H1 (cell line): ENCODE measurements at regions not wholly inside any gene's neighbourhood (a gene's known extent, or its start where the extent isn't known, plus 50 kb on each side); places are given as distances from the start of the nearest gene placed in this dataset.
A peak's percentile ranks its signal among the peaks of the same experiment; 100 is the strongest.

Experiments
- CTCF ChIA-PET: fragments of 300-600 bp; sonication (Branson Sonifier 250); formaldehyde crosslinking; loops from one replicate; lab custom pipeline; 2021; ENCODE audit not compliant: partially characterized antibody; lab: Charles Lee
- POLR2A ChIA-PET: fragments of 300-600 bp; sonication (Branson Sonifier 250); formaldehyde crosslinking; loops from one replicate; lab custom pipeline; 2021; ENCODE audit warnings: inconsistent platforms; ENCODE audit not compliant: partially characterized antibody; lab: Charles Lee
- DNase-seq, 2 experiments: peaks; one replicate each; pipeline versions ENCODE4 v3.0.0 to v3.0.0-alpha.2; 2010 to 2022; ENCODE audit warnings: low spot score in 2 of 2, low read depth in 1 of 2, mixed read lengths in 1 of 2
- FAIRE-seq: peaks from 2 replicates; lab custom pipeline; 2011; peaks lifted over from hg19 to GRCh38; lab: Jason Lieb, UNC
- H2AFZ ChIP-seq: 2 replicates; pipeline ENCODE4 v1.8.1; 2012; ENCODE audit warnings: low read length, inconsistent platforms
- H2AK5ac ChIP-seq: 2 replicates; pipeline ENCODE4 v1.6.1; 2013; ENCODE audit warnings: low read depth, low read length
- H2BK120ac ChIP-seq: replicated peaks from 2 replicates; pipeline ENCODE3; 2013; ENCODE audit warnings: low read depth, low read length, inconsistent platforms
- H2BK12ac ChIP-seq: 2 replicates; pipeline ENCODE4 v1.6.1; 2013; ENCODE audit warnings: low read depth, low read length
- H2BK15ac ChIP-seq: 2 replicates; pipeline ENCODE4 v1.6.1; 2013; ENCODE audit warnings: low read length
- H2BK20ac ChIP-seq: 2 replicates; pipeline ENCODE4 v1.6.1; 2013; ENCODE audit warnings: low read length
- H2BK5ac ChIP-seq: 2 replicates; pipeline ENCODE4 v1.6.1; 2013; ENCODE audit warnings: low read depth, low read length
- H3K14ac ChIP-seq: 2 replicates; pipeline ENCODE4 v1.6.1; 2013; ENCODE audit warnings: inconsistent platforms; ENCODE audit not compliant: insufficient read length
- H3K18ac ChIP-seq: 2 replicates; pipeline ENCODE4 v1.6.1; 2013; ENCODE audit warnings: low read length; ENCODE audit errors: extremely low read depth
- H3K23ac ChIP-seq: 2 replicates; pipeline ENCODE4 v1.6.1; 2013; ENCODE audit warnings: inconsistent platforms; ENCODE audit not compliant: insufficient read length
- H3K23me2 ChIP-seq: 2 replicates; pipeline ENCODE4 v1.6.1; 2013; ENCODE audit warnings: low read depth, low read length
- H3K27ac ChIP-seq: 2 replicates; pipeline ENCODE4 v1.6.1; 2011; ENCODE audit warnings: low read depth, low read length, inconsistent platforms
- H3K27me3 ChIP-seq, 4 experiments: replicated peaks in 1 of 4; 1 replicate in 1 of 4; 2 replicates in 3 of 4; pipeline versions ENCODE4 v1.6.1 to v1.8.1; 2011 to 2013; ENCODE audit warnings: low read length in 3 of 4, mild to moderate bottlenecking in 3 of 4, inconsistent platforms in 2 of 4, mixed read lengths in 2 of 4, moderate library complexity in 1 of 4; ENCODE audit not compliant: control insufficient read depth in 3 of 4, insufficient read depth in 3 of 4; ENCODE audit errors: extremely low read depth in 1 of 4
- H3K36me3 ChIP-seq, 4 experiments: 2 replicates each; pipeline versions ENCODE4 v1.6.1 to v1.8.1; 2011 to 2013; ENCODE audit warnings: mild to moderate bottlenecking in 4 of 4, low read length in 3 of 4, moderate library complexity in 2 of 4, control low read depth in 1 of 4, inconsistent platforms in 1 of 4; ENCODE audit not compliant: insufficient read depth in 4 of 4, control insufficient read depth in 2 of 4
- H3K4ac ChIP-seq: replicated peaks from 2 replicates; pipeline ENCODE3; 2013; ENCODE audit warnings: low read length, low read depth, mixed read lengths, inconsistent platforms; ENCODE audit not compliant: insufficient read length
- H3K4me1 ChIP-seq, 4 experiments: replicated peaks in 1 of 4; 1 replicate in 1 of 4; 2 replicates in 3 of 4; pipeline versions ENCODE4 v1.6.1 to v1.8.1; 2011 to 2013; ENCODE audit warnings: low read length in 3 of 4, inconsistent platforms in 2 of 4, mixed read lengths in 1 of 4; ENCODE audit not compliant: insufficient read depth in 4 of 4, control insufficient read depth in 3 of 4
- H3K4me2 ChIP-seq, 2 experiments: 2 replicates each; pipeline versions ENCODE4 v1.6.1 to v1.8.1; 2011 to 2013; ENCODE audit warnings: low read depth in 2 of 2, low read length in 2 of 2, control low read depth in 1 of 2, inconsistent platforms in 1 of 2, mild to moderate bottlenecking in 1 of 2; ENCODE audit not compliant: insufficient read depth in 1 of 2
- H3K4me3 ChIP-seq, 4 experiments: fragments of 200-600, 300-600 bp in 1 of 4; sonication (generic), shearing (Covaris generic), sonication (Bioruptor Twin) in 1 of 4; 2 replicates each; pipeline versions ENCODE4 v1.5.1 to v1.8.1; 2011 to 2016; ENCODE audit warnings: low read length in 4 of 4, low read depth in 3 of 4, control low read depth in 2 of 4, inconsistent platforms in 2 of 4, mild to moderate bottlenecking in 2 of 4, mixed read lengths in 1 of 4, moderate library complexity in 1 of 4; ENCODE audit not compliant: insufficient read depth in 2 of 4; ENCODE audit errors: extremely low read depth in 1 of 4
- H3K56ac ChIP-seq: replicated peaks from 2 replicates; pipeline ENCODE3; 2013; ENCODE audit warnings: low read depth, mild to moderate bottlenecking, mixed read lengths, low read length, inconsistent platforms; ENCODE audit not compliant: insufficient read length
- H3K79me1 ChIP-seq: 2 replicates; pipeline ENCODE4 v1.6.1; 2013; ENCODE audit warnings: low read depth, low read length, control low read depth
- H3K79me2 ChIP-seq, 2 experiments: 2 replicates each; pipeline versions ENCODE4 v1.6.1 to v1.8.1; 2012 to 2013; ENCODE audit warnings: low read length in 2 of 2, mild to moderate bottlenecking in 2 of 2, inconsistent platforms in 1 of 2; ENCODE audit not compliant: insufficient read depth in 2 of 2, control insufficient read depth in 1 of 2
- H3K9ac ChIP-seq, 4 experiments: replicated peaks in 1 of 4; 1 replicate in 1 of 4; 2 replicates in 3 of 4; pipeline versions ENCODE4 v1.6.1 to v1.8.1; 2011 to 2013; ENCODE audit warnings: low read depth in 3 of 4, low read length in 3 of 4, control low read depth in 2 of 4, mild to moderate bottlenecking in 2 of 4, moderate library complexity in 2 of 4, inconsistent platforms in 1 of 4; ENCODE audit errors: extremely low read depth in 1 of 4
- H3K9me3 ChIP-seq, 2 experiments: 2 replicates each; pipeline versions ENCODE4 v1.6.1 to v1.8.1; 2012 to 2013; ENCODE audit warnings: mild to moderate bottlenecking in 2 of 2, moderate library complexity in 2 of 2, control low read depth in 1 of 2, inconsistent platforms in 1 of 2, low read depth in 1 of 2, low read length in 1 of 2, mixed read lengths in 1 of 2; ENCODE audit not compliant: insufficient read depth in 2 of 2
- H4K20me1 ChIP-seq, 2 experiments: replicated peaks in 1 of 2; 2 replicates each; pipeline versions ENCODE3 to v1.8.1; 2011 to 2013; ENCODE audit warnings: inconsistent platforms in 2 of 2, low read length in 2 of 2, mild to moderate bottlenecking in 1 of 2; ENCODE audit not compliant: insufficient read depth in 2 of 2, control insufficient read depth in 1 of 2
- H4K5ac ChIP-seq: 2 replicates; pipeline ENCODE4 v1.6.1; 2013; ENCODE audit warnings: low read length, low read depth, mixed read lengths, inconsistent platforms; ENCODE audit not compliant: insufficient read length
- H4K8ac ChIP-seq: 2 replicates; pipeline ENCODE4 v1.8.0; 2013; ENCODE audit warnings: mild to moderate bottlenecking, moderate library complexity, low read length, inconsistent platforms; ENCODE audit not compliant: insufficient read depth; ENCODE audit errors: extremely low read depth
- H4K91ac ChIP-seq: replicated peaks from 2 replicates; pipeline ENCODE3; 2013; ENCODE audit warnings: low read length, mixed read lengths, inconsistent platforms; ENCODE audit not compliant: insufficient read length
- ATF2 ChIP-seq: IDR thresholded peaks from 2 replicates; pipeline ENCODE4 v1.6.1; 2012; ENCODE audit warnings: low read length, inconsistent platforms
- EZH2 ChIP-seq: fragments of 200-600 bp; sonication (generic); IDR thresholded peaks from 2 replicates; pipeline ENCODE4 v1.7.1; 2012; ENCODE audit warnings: low read depth, mild to moderate bottlenecking, moderate library complexity, low read length, inconsistent platforms; ENCODE audit not compliant: severe bottlenecking
- JUN ChIP-seq: IDR thresholded peaks from 2 replicates; pipeline ENCODE4 v1.6.1; 2011; ENCODE audit warnings: low read depth, mild to moderate bottlenecking, improper control_type of control experiment, low read length
- KDM1A ChIP-seq: fragments of 200-600, 300-600 bp; sonication (generic); IDR thresholded peaks from 2 replicates; pipeline ENCODE4 v1.7.1; 2016; ENCODE audit warnings: mild to moderate bottlenecking, low read length, borderline replicate concordance
- KDM4A ChIP-seq: IDR thresholded peaks from one replicate; pipeline ENCODE4 v1.7.1; 2012; ENCODE audit warnings: low read depth, mild to moderate bottlenecking, moderate library complexity, low read length, inconsistent platforms; ENCODE audit not compliant: severe bottlenecking
- MAX ChIP-seq: IDR thresholded peaks from 2 replicates; pipeline ENCODE4 v1.6.1; 2012; ENCODE audit warnings: inconsistent platforms
- PHF8 ChIP-seq: fragments of 200-600 bp; sonication (generic); conservative IDR thresholded peaks from 2 replicates; pipeline ENCODE4 v1.7.1; 2012; ENCODE audit warnings: low read depth, mild to moderate bottlenecking, inconsistent platforms, low read length, moderate library complexity
- POLR2AphosphoS5 ChIP-seq: IDR thresholded peaks from 2 replicates; pipeline ENCODE4 v1.6.1; 2011; ENCODE audit warnings: low read depth, low read length
- SIX5 ChIP-seq: IDR thresholded peaks from 2 replicates; pipeline ENCODE4 v1.6.1; 2011; ENCODE audit warnings: mild to moderate bottlenecking, low read depth, low read length
- SP1 ChIP-seq: IDR thresholded peaks from 2 replicates; pipeline ENCODE4 v1.6.1; 2011; ENCODE audit warnings: low read depth, low read length
- SRF ChIP-seq: IDR thresholded peaks from 2 replicates; pipeline ENCODE4 v1.6.1; 2011; ENCODE audit warnings: mild to moderate bottlenecking, low read depth, low read length, moderate library complexity
- WGBS, 2 experiments: shearing (Covaris generic) in 1 of 2; methylation state at CpG; one replicate each; pipeline versions ENCODE4 v1.1.6 to v1.1.7; 2013 to 2015; ENCODE audit warnings: low lambda C conversion rate in 2 of 2, mixed read lengths in 2 of 2, inconsistent platforms in 1 of 2, low coverage in 1 of 2, missing lambda C conversion rate in 1 of 2; ENCODE audit not compliant: insufficient replicate concordance in 2 of 2, insufficient coverage in 1 of 2, insufficient read length in 1 of 2; ENCODE audit errors: extremely low coverage in 1 of 2, missing lambda C conversion rate in 1 of 2; 5-methylcytosine and 5-hydroxymethylcytosine counted together

GRCh38 chr7:142371586-142372377 is 113.9 kb upstream of the PRSS58 start:
- H3K4me2 ChIP-seq = no peak overlapping the region
- 0 out of 7 replicates have a peak, but pooled peaks cover 0 to 3% (median 0%) of the 10 kb centered on the region in 4 experiments for H3K27me3 ChIP-seq
- H3K79me2 ChIP-seq = no peaks in the 10 kb centered on the region
- no peak overlapping the region for H3K4me3 ChIP-seq
- H2BK20ac ChIP-seq = no peak overlapping the region
- H2BK5ac ChIP-seq = no peak overlapping the region
- peaks cover 0 to 3% (median 0%) of the 10 kb centered on the region in 4 experiments; a peak in 2 of 8 replicates for H3K36me3 ChIP-seq
- FAIRE-seq = no peak
- no peaks in the 10 kb centered on the region for H3K79me1 ChIP-seq
- H4K20me1 ChIP-seq = no peaks in the 10 kb centered on the region
- POLR2A ChIA-PET = no interaction called here
- H4K8ac ChIP-seq = no peak overlapping the region
- peak overlapping the region; percentile 19 for H4K91ac ChIP-seq
- no peak overlapping the region for H3K18ac ChIP-seq
- no peak overlapping the region for H3K4ac ChIP-seq
- peaks cover 19 to 22% of the 10 kb centered on the region in 2 experiments for H3K9me3 ChIP-seq
- no peak overlapping the region for H3K56ac ChIP-seq
- no peak overlapping the region for H3K9ac ChIP-seq
- DNase-seq = no peak
- no peak overlapping the region for H3K23ac ChIP-seq
- no peak overlapping the region for H3K27ac ChIP-seq
- CTCF ChIA-PET = interaction anchor here (0.8 to 5.0 kb wide), 13 partner anchors 8 to 148 kb away, joined by 3 to 80 read pairs (median 4); no protein-coding TSS in a partner anchor
- H3K14ac ChIP-seq = no peak overlapping the region
- H2AFZ ChIP-seq = no peak overlapping the region
- no peak overlapping the region for H2AK5ac ChIP-seq
- 85% methylated on average over 4 of the region's 4 CpGs; no CpG with 5 or more reads in 1 of the 2 experiments for WGBS, 2 experiments
- H3K23me2 ChIP-seq = no peaks in the 10 kb centered on the region; the same call in 1 of the 2 replicates
- H4K5ac ChIP-seq = no peak overlapping the region
- no peak overlapping the region for H2BK120ac ChIP-seq
- no peak overlapping the region for H2BK15ac ChIP-seq
- no peak overlapping the region for H2BK12ac ChIP-seq
- peaks cover 0 to 10% (median 5%) of the 10 kb centered on the region in 4 experiments; a peak in 6 of 7 replicates for H3K4me1 ChIP-seq
- TF ChIP-seq SRF = no peak
- TF ChIP-seq PHF8 = no peak
- no peak for TF ChIP-seq KDM1A
- TF ChIP-seq POLR2AphosphoS5 = no peak
- TF ChIP-seq KDM4A = no peak
- TF ChIP-seq MAX = no peak
- TF ChIP-seq SIX5 = no peak
- no peak for TF ChIP-seq ATF2
- no peak for TF ChIP-seq EZH2
- no peak for TF ChIP-seq JUN
- no peak for TF ChIP-seq SP1
